ENCODE measurements at regions not wholly inside any gene's neighbourhood (a gene's known extent, or its start where the extent isn't known, plus 50 kb on each side); places are given as distances from the start of the nearest gene placed in this dataset.

DNA sequence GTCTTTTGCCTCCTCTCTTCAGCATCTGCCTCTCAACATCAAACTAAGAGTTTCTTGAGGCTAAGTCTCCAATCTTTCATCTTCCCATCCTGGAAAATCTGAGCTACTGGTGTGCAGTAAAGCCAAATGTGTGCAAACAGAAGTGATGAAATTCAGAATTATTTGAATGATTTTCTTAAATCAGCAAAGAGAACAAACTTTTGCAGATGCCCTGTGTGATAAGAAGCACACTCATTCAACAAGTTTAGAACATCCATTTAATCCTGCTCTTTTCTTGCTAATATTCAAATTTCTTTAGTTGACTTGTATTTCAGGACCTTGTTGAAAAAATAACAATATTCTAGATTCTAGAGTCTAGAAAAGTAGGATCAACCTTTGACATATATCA is 1374.9 kb upstream of the CELF4 start:
- no peaks in the 10 kb centered on the region for H3K36me3 ChIP-seq (ENCODE audit: control insufficient read depth, low read length)
- no peaks in the 10 kb centered on the region for H4K20me1 ChIP-seq (ENCODE audit: control insufficient read depth, insufficient read depth, low read depth, low read length)
- no peak overlapping the region for H3K4me2 ChIP-seq (ENCODE audit: low read length)
- peaks cover 11% of the 10 kb centered on the region; the same call in 1 of the 2 replicates for H3K9me3 ChIP-seq (ENCODE audit: control insufficient read depth, insufficient read depth, low read length)
- H3K79me2 ChIP-seq (ENCODE audit: control insufficient read depth, low read length), result no peaks in the 10 kb centered on the region
- no peaks in the 10 kb centered on the region for H3K27me3 ChIP-seq (ENCODE audit: control insufficient read depth, low read length)
- H3K27ac ChIP-seq (ENCODE audit: low read depth, low read length), result no peak overlapping the region
- TF ChIP-seq, protein P1, sequence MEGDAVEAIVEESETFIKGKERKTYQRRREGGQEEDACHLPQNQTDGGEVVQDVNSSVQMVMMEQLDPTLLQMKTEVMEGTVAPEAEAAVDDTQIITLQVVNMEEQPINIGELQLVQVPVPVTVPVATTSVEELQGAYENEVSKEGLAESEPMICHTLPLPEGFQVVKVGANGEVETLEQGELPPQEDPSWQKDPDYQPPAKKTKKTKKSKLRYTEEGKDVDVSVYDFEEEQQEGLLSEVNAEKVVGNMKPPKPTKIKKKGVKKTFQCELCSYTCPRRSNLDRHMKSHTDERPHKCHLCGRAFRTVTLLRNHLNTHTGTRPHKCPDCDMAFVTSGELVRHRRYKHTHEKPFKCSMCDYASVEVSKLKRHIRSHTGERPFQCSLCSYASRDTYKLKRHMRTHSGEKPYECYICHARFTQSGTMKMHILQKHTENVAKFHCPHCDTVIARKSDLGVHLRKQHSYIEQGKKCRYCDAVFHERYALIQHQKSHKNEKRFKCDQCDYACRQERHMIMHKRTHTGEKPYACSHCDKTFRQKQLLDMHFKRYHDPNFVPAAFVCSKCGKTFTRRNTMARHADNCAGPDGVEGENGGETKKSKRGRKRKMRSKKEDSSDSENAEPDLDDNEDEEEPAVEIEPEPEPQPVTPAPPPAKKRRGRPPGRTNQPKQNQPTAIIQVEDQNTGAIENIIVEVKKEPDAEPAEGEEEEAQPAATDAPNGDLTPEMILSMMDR (IDR thresholded peaks at IDR 0.05; ENCODE audit: low read depth, low read length, poor library complexity, severe bottlenecking), result no peak
- no peak overlapping the region for H3K4me3 ChIP-seq (ENCODE audit: low read length)
- H3K9me2 ChIP-seq (replicated peaks; ENCODE audit: control insufficient read depth, low read length), result no peaks in the 10 kb centered on the region
- no peaks in the 10 kb centered on the region for H3F3A ChIP-seq (ENCODE audit: control insufficient read depth, insufficient read depth)
- H3K4me1 ChIP-seq (ENCODE audit: control insufficient read depth, low read length), result 0 out of 2 replicates have a peak, but pooled peaks cover 3% of the 10 kb centered on the region

GRCh38 chr18:38933910-38934510 is 1368.4 kb upstream of the CELF4 start:
- Histone ChIP-seq H4K20me1 (ENCODE audit: control insufficient read depth, insufficient read depth, low read depth, low read length) (no peaks in the 10 kb centered on the region), H3K9me3 (ENCODE audit: control insufficient read depth, insufficient read depth, low read length) (no peaks in the 10 kb centered on the region), H3K79me2 (ENCODE audit: control insufficient read depth, low read length) (no peaks in the 10 kb centered on the region), H3K4me3 (ENCODE audit: low read length) (no peak overlapping the region), H3K4me2 (ENCODE audit: low read length) (no peak overlapping the region), H3K4me1 (ENCODE audit: control insufficient read depth, low read length) (no peaks in the 10 kb centered on the region), H3F3A (ENCODE audit: control insufficient read depth, insufficient read depth) (no peaks in the 10 kb centered on the region), H3K27me3 (ENCODE audit: control insufficient read depth, low read length) (no peaks in the 10 kb centered on the region), H3K9me2 (replicated peaks; ENCODE audit: control insufficient read depth, low read length) (no peaks in the 10 kb centered on the region), H3K27ac (ENCODE audit: low read depth, low read length) (no peak overlapping the region), H3K36me3 (ENCODE audit: control insufficient read depth, low read length) (no peaks in the 10 kb centered on the region)
- TF ChIP-seq, protein P1 (IDR thresholded peaks at IDR 0.05; ENCODE audit: low read depth, low read length, poor library complexity, severe bottlenecking), result no peak
- TF ChIP-seq EZH2phosphoT487 (IDR thresholded peaks at IDR 0.05; ENCODE audit: borderline replicate concordance, low read length), result no peak

DNA sequence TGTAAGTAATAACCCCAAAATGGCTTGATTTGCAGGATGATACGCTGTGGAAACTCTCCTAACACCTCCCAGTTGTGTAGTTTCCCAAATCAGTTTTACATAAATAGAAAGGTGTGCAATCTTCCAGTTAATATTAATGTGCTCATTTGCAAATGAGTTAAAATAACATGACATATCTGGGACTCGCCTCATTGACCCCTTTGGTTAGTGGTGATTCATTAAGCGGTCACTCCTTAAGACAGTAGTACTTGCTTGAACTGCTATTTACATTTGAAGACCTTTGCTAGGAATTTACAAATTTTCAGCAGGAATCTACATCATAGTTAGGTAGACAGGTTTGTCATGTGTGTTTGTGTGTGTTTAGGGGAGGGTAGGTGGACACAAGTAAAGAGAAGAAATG is 1367.7 kb upstream of the CELF4 start:
- Histone ChIP-seq H3K4me2 (ENCODE audit: low read length) (no peak overlapping the region), H3F3A (ENCODE audit: control insufficient read depth, insufficient read depth) (no peaks in the 10 kb centered on the region), H3K27ac (ENCODE audit: low read depth, low read length) (no peak overlapping the region), H3K4me1 (ENCODE audit: control insufficient read depth, low read length) (no peaks in the 10 kb centered on the region), H3K9me3 (ENCODE audit: control insufficient read depth, insufficient read depth, low read length) (no peaks in the 10 kb centered on the region), H3K79me2 (ENCODE audit: control insufficient read depth, low read length) (no peaks in the 10 kb centered on the region), H4K20me1 (ENCODE audit: control insufficient read depth, insufficient read depth, low read depth, low read length) (no peaks in the 10 kb centered on the region), H3K27me3 (ENCODE audit: control insufficient read depth, low read length) (no peaks in the 10 kb centered on the region), H3K36me3 (ENCODE audit: control insufficient read depth, low read length) (no peaks in the 10 kb centered on the region), H3K9me2 (replicated peaks; ENCODE audit: control insufficient read depth, low read length) (no peaks in the 10 kb centered on the region), H3K4me3 (ENCODE audit: low read length) (no peak overlapping the region)
- no peak for TF ChIP-seq EZH2phosphoT487 (IDR thresholded peaks at IDR 0.05; ENCODE audit: borderline replicate concordance, low read length)
- TF ChIP-seq, protein P1 (IDR thresholded peaks at IDR 0.05; ENCODE audit: low read depth, low read length, poor library complexity, severe bottlenecking), result no peak

Measured in DOHH2 (cell line).